Vagina (tissue), 2 donors: ENCODE measurements at regions not wholly inside any gene's neighbourhood (a gene's known extent, or its start where the extent isn't known, plus 50 kb on each side); places are given as distances from the start of the nearest gene placed in this dataset.

Experiments
- DNase-seq, 2 donors: peaks; one replicate each; pipeline ENCODE4 v3.0.0-alpha.2; 2017; ENCODE audit errors: extremely low spot score in 2 of 2
- H3K27ac ChIP-seq: fragments of 200-600 bp; sonication (generic); one replicate; pipeline ENCODE4 v1.5.1; 2019
- H3K27me3 ChIP-seq: fragments of 200-600 bp; sonication (generic); one replicate; pipeline ENCODE4 v1.5.1; 2019
- H3K36me3 ChIP-seq, 2 donors: fragments of 200-600 bp; sonication (generic); one replicate each; pipeline ENCODE4 v1.5.1; 2017 to 2019
- H3K4me1 ChIP-seq: fragments of 200-600 bp; sonication (generic); one replicate; pipeline ENCODE4 v1.5.1; 2019
- H3K4me3 ChIP-seq, 2 donors: fragments of 200-600 bp; sonication (generic); 1 replicate in 1 of 2; 2 replicates in 1 of 2; pipeline ENCODE4 v1.5.1; 2016 to 2019
- H3K9me3 ChIP-seq: fragments of 200-600 bp; sonication (generic); one replicate; pipeline ENCODE4 v1.5.1; 2019
- CTCF ChIP-seq, 3 experiments: fragments of 450-650 bp in 2 of 3; fragments of 200-600 bp in 1 of 3; sonication (generic) in 1 of 3; IDR thresholded peaks; one replicate each; pipeline ENCODE4 v1.5.1; 2017 to 2019; ENCODE audit warnings: antibody characterized with exemption in 3 of 3, mild to moderate bottlenecking in 2 of 3, moderate library complexity in 2 of 3
- POLR2A ChIP-seq, 2 donors: fragments of 450-650 bp; IDR thresholded peaks; one replicate each; pipeline ENCODE4 v1.6.1; 2017; ENCODE audit warnings: antibody characterized with exemption in 2 of 2, mild to moderate bottlenecking in 2 of 2, moderate library complexity in 2 of 2
- POLR2AphosphoS5 ChIP-seq, 2 donors: sonication (generic); formaldehyde crosslinking; IDR thresholded peaks; one replicate each; pipeline ENCODE4 v1.9.0; 2017; ENCODE audit warnings: antibody characterized with exemption in 2 of 2, mild to moderate bottlenecking in 2 of 2, low read depth in 1 of 2; ENCODE audit not compliant: insufficient read depth in 1 of 2
- intact Hi-C: fragments of 100-400 bp; cut with DNase I; formaldehyde crosslinking; loops from one replicate; pipeline ENCODE4 v1.15.1; 2023

- DNase-seq, result no peak
- Histone ChIP-seq H3K36me3 (no peaks in the 10 kb centered on the region), H3K9me3 (no peaks in the 10 kb centered on the region), H3K4me1 (no peaks in the 10 kb centered on the region), H3K4me3 (no peak overlapping the region), H3K27ac (no peak overlapping the region), H3K27me3 (no peaks in the 10 kb centered on the region)
- TF ChIP-seq POLR2AphosphoS5 (IDR thresholded peaks at IDR 0.05; ENCODE audit: insufficient read depth in 1 of 2, low read depth in 1 of 2), result no peak
- no peak for TF ChIP-seq CTCF (IDR thresholded peaks at IDR 0.05)
- no peak for TF ChIP-seq POLR2A (IDR thresholded peaks at IDR 0.05)
- intact Hi-C loops, result no loop called here
These were observed 424.6 kb downstream of the MED10 start for GRCh38 chr5:5953584-5954274.

- H3K27ac ChIP-seq, result no peak overlapping the region
- peak in 1 of 2 donors; percentile 64 for DNase-seq
- H3K4me3 ChIP-seq, result no peak overlapping the region
- TF ChIP-seq CTCF (IDR thresholded peaks at IDR 0.05) (no peak), POLR2A (IDR thresholded peaks at IDR 0.05) (no peak), POLR2AphosphoS5 (IDR thresholded peaks at IDR 0.05; ENCODE audit: insufficient read depth in 1 of 2, low read depth in 1 of 2) (no peak)
- no peaks in the 10 kb centered on the region for H3K9me3 ChIP-seq
- no peaks in the 10 kb centered on the region for H3K4me1 ChIP-seq
- intact Hi-C loops, result no loop called here
- no peaks in the 10 kb centered on the region for H3K27me3 ChIP-seq
- H3K36me3 ChIP-seq, result no peaks in the 10 kb centered on the region
These were observed 426.4 kb downstream of the MED10 start for GRCh38 chr5:5951953-5952352.

GRCh38 chr5:5950658-5951057 lies 427.7 kb downstream of the MED10 start:
- no peak for TF ChIP-seq POLR2AphosphoS5 (IDR thresholded peaks at IDR 0.05; ENCODE audit: insufficient read depth in 1 of 2, low read depth in 1 of 2)
- TF ChIP-seq POLR2A (IDR thresholded peaks at IDR 0.05), result no peak
- TF ChIP-seq CTCF (IDR thresholded peaks at IDR 0.05), result no peak
- Histone ChIP-seq H3K4me1 (no peaks in the 10 kb centered on the region), H3K27ac (no peak overlapping the region), H3K36me3 (no peaks in the 10 kb centered on the region), H3K9me3 (no peaks in the 10 kb centered on the region), H3K4me3 (no peak overlapping the region), H3K27me3 (no peaks in the 10 kb centered on the region)
- DNase-seq, result peak; percentile 34 to 58
- intact Hi-C loops, result no loop called here

GRCh38 chr5:5941486-5941885 lies 436.9 kb downstream of the MED10 start:
- H3K4me1 ChIP-seq, result no peaks in the 10 kb centered on the region
- H3K4me3 ChIP-seq, result no peak overlapping the region
- no peak for TF ChIP-seq POLR2AphosphoS5 (IDR thresholded peaks at IDR 0.05; ENCODE audit: insufficient read depth in 1 of 2, low read depth in 1 of 2)
- TF ChIP-seq POLR2A (IDR thresholded peaks at IDR 0.05), result no peak
- no peak for TF ChIP-seq CTCF (IDR thresholded peaks at IDR 0.05)
- DNase-seq, result no peak
- H3K36me3 ChIP-seq, result no peaks in the 10 kb centered on the region
- H3K9me3 ChIP-seq, result no peaks in the 10 kb centered on the region
- no peak overlapping the region for H3K27ac ChIP-seq
- no peaks in the 10 kb centered on the region for H3K27me3 ChIP-seq
- intact Hi-C loops, result no loop called here

- Histone ChIP-seq H3K36me3 (no peaks in the 10 kb centered on the region), H3K4me3 (no peak overlapping the region), H3K9me3 (no peaks in the 10 kb centered on the region), H3K27ac (no peak overlapping the region), H3K4me1 (no peaks in the 10 kb centered on the region), H3K27me3 (no peaks in the 10 kb centered on the region)
- no peak for TF ChIP-seq CTCF (IDR thresholded peaks at IDR 0.05)
- no peak for TF ChIP-seq POLR2A (IDR thresholded peaks at IDR 0.05)
- no peak for TF ChIP-seq POLR2AphosphoS5 (IDR thresholded peaks at IDR 0.05; ENCODE audit: insufficient read depth in 1 of 2, low read depth in 1 of 2)
- no peak for DNase-seq
- intact Hi-C loops, result no loop called here
These were observed 438.5 kb downstream of the MED10 start for GRCh38 chr5:5939759-5940370.
